ENCODE measurements at regions not wholly inside any gene's neighbourhood (a gene's known extent, or its start where the extent isn't known, plus 50 kb on each side); places are given as distances from the start of the nearest gene placed in this dataset.
A peak's percentile ranks its signal among the peaks of the same experiment; 100 is the strongest.

- no peak overlapping the region for H3K4me3 ChIP-seq (ENCODE audit: low read depth, low read length)
- ChIA-PET POLR2A (no interaction called here), CTCF (no interaction called here)
- no peak for DNase-seq (ENCODE audit: low read depth)
- TF ChIP-seq CTCF (IDR thresholded peaks at IDR 0.05; ENCODE audit: insufficient read depth, low read depth, low read length): no peak
- no peaks in the 10 kb centered on the region for H3K27me3 ChIP-seq (ENCODE audit: control insufficient read depth, insufficient read depth, low read length)
- no peaks in the 10 kb centered on the region for H3K36me3 ChIP-seq (ENCODE audit: control insufficient read depth, insufficient read depth, low read length)
Observed at GRCh38 chr3:103381296-103382079, 946.7 kb downstream of the ZPLD1 start.

GRCh38 chr3:103385961-103386656, 951.3 kb downstream of the ZPLD1 start:
- H3K27me3 ChIP-seq (ENCODE audit: control insufficient read depth, insufficient read depth, low read length): no peaks in the 10 kb centered on the region
- CTCF ChIA-PET: no interaction called here
- H3K4me3 ChIP-seq (ENCODE audit: low read depth, low read length): no peak overlapping the region
- H3K36me3 ChIP-seq (ENCODE audit: control insufficient read depth, insufficient read depth, low read length): no peaks in the 10 kb centered on the region
- no peak for DNase-seq (ENCODE audit: low read depth)
- no peak for TF ChIP-seq CTCF (IDR thresholded peaks at IDR 0.05; ENCODE audit: insufficient read depth, low read depth, low read length)
- POLR2A ChIA-PET: no interaction called here

GRCh38 chr3:103388214-103388613, 953.4 kb downstream of the ZPLD1 start:
- Histone ChIP-seq H3K27me3 (ENCODE audit: control insufficient read depth, insufficient read depth, low read length) (no peaks in the 10 kb centered on the region), H3K36me3 (ENCODE audit: control insufficient read depth, insufficient read depth, low read length) (no peaks in the 10 kb centered on the region), H3K4me3 (ENCODE audit: low read depth, low read length) (no peak overlapping the region)
- CTCF ChIA-PET: no interaction called here
- no peak for TF ChIP-seq CTCF (IDR thresholded peaks at IDR 0.05; ENCODE audit: insufficient read depth, low read depth, low read length)
- DNase-seq (ENCODE audit: low read depth): no peak
- POLR2A ChIA-PET: no interaction called here

GRCh38 chr3:103389356-103389755, 954.5 kb downstream of the ZPLD1 start:
- no peaks in the 10 kb centered on the region for H3K36me3 ChIP-seq (ENCODE audit: control insufficient read depth, insufficient read depth, low read length)
- no peak for DNase-seq (ENCODE audit: low read depth)
- CTCF ChIA-PET: no interaction called here
- H3K27me3 ChIP-seq (ENCODE audit: control insufficient read depth, insufficient read depth, low read length): no peaks in the 10 kb centered on the region
- no peak overlapping the region for H3K4me3 ChIP-seq (ENCODE audit: low read depth, low read length)
- POLR2A ChIA-PET: no interaction called here
- no peak for TF ChIP-seq CTCF (IDR thresholded peaks at IDR 0.05; ENCODE audit: insufficient read depth, low read depth, low read length)

GRCh38 chr3:103393395-103394186, 958.8 kb downstream of the ZPLD1 start:
- H3K36me3 ChIP-seq (ENCODE audit: control insufficient read depth, insufficient read depth, low read length): no peaks in the 10 kb centered on the region
- no peaks in the 10 kb centered on the region for H3K27me3 ChIP-seq (ENCODE audit: control insufficient read depth, insufficient read depth, low read length)
- DNase-seq (ENCODE audit: low read depth): peak; percentile 16
- TF ChIP-seq CTCF (IDR thresholded peaks at IDR 0.05; ENCODE audit: insufficient read depth, low read depth, low read length): no peak
- ChIA-PET POLR2A (no interaction called here), CTCF (no interaction called here)
- H3K4me3 ChIP-seq (ENCODE audit: low read depth, low read length): no peak overlapping the region

Measured in BJ (cell line).